ENCODE measurements at regions not wholly inside any gene's neighbourhood (a gene's known extent, or its start where the extent isn't known, plus 50 kb on each side); places are given as distances from the start of the nearest gene placed in this dataset.

GRCh38 chr5:133786420-133786819 lies 174.1 kb upstream of the FSTL4 start:
- no peak overlapping the region for H3K4me3 ChIP-seq (ENCODE audit: low read depth, low read length)
- no peak for DNase-seq (ENCODE audit: low read depth)

GRCh38 chr5:133785182-133785581 lies 172.8 kb upstream of the FSTL4 start:
- DNase-seq (ENCODE audit: low read depth), result no peak
- H3K4me3 ChIP-seq (ENCODE audit: low read depth, low read length), result no peak overlapping the region

GRCh38 chr5:133783481-133783880 lies 171.1 kb upstream of the FSTL4 start:
- DNase-seq (ENCODE audit: low read depth), result no peak
- H3K4me3 ChIP-seq (ENCODE audit: low read depth, low read length), result no peak overlapping the region

GRCh38 chr5:133782736-133783135 lies 170.4 kb upstream of the FSTL4 start:
- no peak overlapping the region for H3K4me3 ChIP-seq (ENCODE audit: low read depth, low read length)
- DNase-seq (ENCODE audit: low read depth), result no peak

GRCh38 chr5:133781436-133782225 lies 169.3 kb upstream of the FSTL4 start:
- no peak for DNase-seq (ENCODE audit: low read depth)
- no peak overlapping the region for H3K4me3 ChIP-seq (ENCODE audit: low read depth, low read length)

- H3K4me3 ChIP-seq (ENCODE audit: low read depth, low read length), result no peak overlapping the region
- DNase-seq (ENCODE audit: low read depth), result no peak
These were observed 168.4 kb upstream of the FSTL4 start for GRCh38 chr5:133780619-133781280.

GRCh38 chr5:133779828-133780475 lies 167.6 kb upstream of the FSTL4 start:
- no peak overlapping the region for H3K4me3 ChIP-seq (ENCODE audit: low read depth, low read length)
- DNase-seq (ENCODE audit: low read depth), result no peak

- no peak for DNase-seq (ENCODE audit: low read depth)
- no peak overlapping the region for H3K4me3 ChIP-seq (ENCODE audit: low read depth, low read length)
These were observed 166.3 kb upstream of the FSTL4 start for GRCh38 chr5:133778636-133779035.

GRCh38 chr5:133777951-133778350 lies 165.6 kb upstream of the FSTL4 start:
- DNase-seq (ENCODE audit: low read depth), result no peak
- no peak overlapping the region for H3K4me3 ChIP-seq (ENCODE audit: low read depth, low read length)

- DNase-seq (ENCODE audit: low read depth), result no peak
- no peak overlapping the region for H3K4me3 ChIP-seq (ENCODE audit: low read depth, low read length)
These were observed 163.4 kb upstream of the FSTL4 start for GRCh38 chr5:133775584-133776304.

GRCh38 chr5:133773247-133774202 lies 161.2 kb upstream of the FSTL4 start:
- DNase-seq (ENCODE audit: low read depth), result no peak
- H3K4me3 ChIP-seq (ENCODE audit: low read depth, low read length), result no peak overlapping the region

GRCh38 chr5:133769842-133770241 lies 157.5 kb upstream of the FSTL4 start:
- H3K4me3 ChIP-seq (ENCODE audit: low read depth, low read length), result no peak overlapping the region

GRCh38 chr5:133763744-133764143 lies 151.4 kb upstream of the FSTL4 start:
- no peak overlapping the region for H3K4me3 ChIP-seq (ENCODE audit: low read depth, low read length)
- no peak for DNase-seq (ENCODE audit: low read depth)

More at GRCh38 chr5:133769842-133770241, 157.5 kb upstream of the FSTL4 start:
- no peak for DNase-seq (ENCODE audit: low read depth)

GRCh38 chr5:133761632-133762031 lies 149.3 kb upstream of the FSTL4 start:
- DNase-seq (ENCODE audit: low read depth), result no peak
- H3K4me3 ChIP-seq (ENCODE audit: low read depth, low read length), result no peak overlapping the region

GRCh38 chr5:133760532-133760931 lies 148.2 kb upstream of the FSTL4 start:
- no peak overlapping the region for H3K4me3 ChIP-seq (ENCODE audit: low read depth, low read length)
- DNase-seq (ENCODE audit: low read depth), result no peak

GRCh38 chr5:133758641-133759040 lies 146.3 kb upstream of the FSTL4 start:
- no peak overlapping the region for H3K4me3 ChIP-seq (ENCODE audit: low read depth, low read length)
- no peak for DNase-seq (ENCODE audit: low read depth)

- no peak overlapping the region for H3K4me3 ChIP-seq (ENCODE audit: low read depth, low read length)
- DNase-seq (ENCODE audit: low read depth), result no peak
These were observed 145.1 kb upstream of the FSTL4 start for GRCh38 chr5:133757396-133757945.

GRCh38 chr5:133756756-133757155 lies 144.4 kb upstream of the FSTL4 start:
- H3K4me3 ChIP-seq (ENCODE audit: low read depth, low read length), result no peak overlapping the region
- DNase-seq (ENCODE audit: low read depth), result no peak

- H3K4me3 ChIP-seq (ENCODE audit: low read depth, low read length), result no peak overlapping the region
- DNase-seq (ENCODE audit: low read depth), result no peak
These were observed 143.7 kb upstream of the FSTL4 start for GRCh38 chr5:133756036-133756435.

Data from skeletal muscle cell (primary cell).